NCI-H1417 (cell line): ENCODE measurements at regions not wholly inside any gene's neighbourhood (a gene's known extent, or its start where the extent isn't known, plus 50 kb on each side); places are given as distances from the start of the nearest gene placed in this dataset.
A peak's percentile ranks its signal among the peaks of the same experiment; 100 is the strongest.
"Not testable (repeated sequence)": the region's sequence is repeated elsewhere in the genome, so short reads cannot be mapped to it uniquely, and the experiment has no call there.

Experiments
- DNase-seq, 3 experiments: peaks; one replicate each; lab custom pipeline; 2025; lab: John Stamatoyannopoulos, UW

DNA sequence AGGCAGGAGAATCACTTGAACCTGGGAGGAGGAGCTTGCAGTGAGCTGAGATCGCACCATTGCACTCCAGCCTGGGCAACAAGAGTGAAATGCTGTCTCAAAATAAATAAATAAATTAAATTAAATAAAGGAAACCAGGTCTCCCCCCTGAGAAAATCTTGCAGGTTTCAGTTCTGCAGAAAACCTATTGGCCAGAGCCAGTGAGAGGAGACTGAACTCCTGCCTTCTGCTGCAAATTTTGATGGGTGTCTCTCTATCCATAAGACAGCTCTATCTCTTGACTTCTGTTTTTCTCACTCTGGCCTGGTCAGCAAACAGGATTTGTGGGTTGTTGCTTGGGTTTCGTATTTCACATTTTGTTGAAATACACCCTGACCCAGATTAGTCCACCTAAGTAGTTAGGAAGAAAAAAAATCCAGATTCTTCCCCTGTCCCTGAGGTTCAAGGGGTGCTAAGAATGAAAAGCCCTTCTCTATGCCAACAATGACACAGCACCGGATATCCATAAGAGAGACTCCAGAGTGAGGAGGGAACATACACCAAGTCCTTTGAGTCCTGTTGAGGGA, 86.7 kb upstream of the MAP4K4 start:
- DNase-seq: no peak

DNA sequence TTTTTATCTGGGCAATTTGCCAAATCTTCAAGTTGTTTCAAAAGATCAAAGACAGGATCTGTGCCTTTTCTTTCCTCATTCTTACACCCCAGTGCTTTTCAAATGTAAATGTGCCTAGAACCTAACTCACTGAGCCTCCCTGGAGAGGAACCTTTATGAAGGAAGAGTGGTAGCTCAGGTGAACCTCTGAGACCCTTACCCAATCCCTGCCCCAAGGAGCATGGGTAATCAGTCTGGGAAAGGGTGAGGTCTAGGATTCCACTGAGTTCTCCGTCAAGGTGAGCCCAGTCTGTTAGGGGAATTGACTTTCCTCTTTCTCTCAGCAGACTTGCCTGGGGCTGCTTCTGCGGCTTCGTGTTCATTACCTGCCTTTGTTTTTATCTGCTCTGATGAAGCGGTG, 88.1 kb upstream of the MAP4K4 start:
- DNase-seq: no peak

DNA sequence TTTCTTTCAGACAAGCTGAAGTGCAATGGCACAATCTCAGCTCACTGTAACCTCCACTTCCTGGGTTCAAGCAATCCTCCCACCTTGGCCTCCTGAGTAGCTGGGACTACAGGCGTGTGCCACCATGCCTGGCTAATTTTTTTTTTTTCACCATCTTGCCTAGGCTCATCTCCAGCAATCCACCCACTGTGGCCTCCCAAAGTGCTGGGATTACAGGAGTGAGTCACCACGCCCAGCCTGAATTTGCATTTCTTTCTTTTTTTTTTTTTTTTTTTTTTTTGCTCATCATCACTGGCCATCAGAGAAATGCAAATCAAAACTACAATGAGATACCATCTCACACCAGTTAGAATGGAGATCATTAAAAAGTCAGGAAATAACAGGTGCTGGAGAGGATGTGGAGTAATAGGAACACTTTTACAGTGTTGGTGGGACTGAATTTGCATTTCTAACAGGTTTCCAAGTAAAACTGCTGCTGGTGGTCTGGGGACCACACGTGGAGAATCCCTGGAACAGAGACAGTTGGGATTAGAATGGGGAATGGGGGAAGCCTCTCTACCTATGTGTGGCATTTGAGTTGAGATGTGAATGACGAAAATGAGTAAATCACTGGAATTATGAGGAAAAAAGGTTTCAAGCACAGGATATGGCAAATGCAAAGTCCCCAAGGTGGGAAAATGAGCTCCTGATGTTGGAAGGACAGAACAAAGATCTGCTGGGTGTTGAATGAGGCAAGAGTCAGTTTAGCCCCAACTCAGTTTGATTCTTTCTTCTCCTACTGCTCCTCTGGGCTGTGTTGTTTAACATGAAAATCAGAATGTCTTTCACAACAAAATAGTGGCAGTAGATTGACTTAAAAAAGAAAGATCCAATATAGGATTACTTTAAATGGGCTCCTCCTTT, 88.8 kb upstream of the MAP4K4 start:
- no peak for DNase-seq

DNA sequence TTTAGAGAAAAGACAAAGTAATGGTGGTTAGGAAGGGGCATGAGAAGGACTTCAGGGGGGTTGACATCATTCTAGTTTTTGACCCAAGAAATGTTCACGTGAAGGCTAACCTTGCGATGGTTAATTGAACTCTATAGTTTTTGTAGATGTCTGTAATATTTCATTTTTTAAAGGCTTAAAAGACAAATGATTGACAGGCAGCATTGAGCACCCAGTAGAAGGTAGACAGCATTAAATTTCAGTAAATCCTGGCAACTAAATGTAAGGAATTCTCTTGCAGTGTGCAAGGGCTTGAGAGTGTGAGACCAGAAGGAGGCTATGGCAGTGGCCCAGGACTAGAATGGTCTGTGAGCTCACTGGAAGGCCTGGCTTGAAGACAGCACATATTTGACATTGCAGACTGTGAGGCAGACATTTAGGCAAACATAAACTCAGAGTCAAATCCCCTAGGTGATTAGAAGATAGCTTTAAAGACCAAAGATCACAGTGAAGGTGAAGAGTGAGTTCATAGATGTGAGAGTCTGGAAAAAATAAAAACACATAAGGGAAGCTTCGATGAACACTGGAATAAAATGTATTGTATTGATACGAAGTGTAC, 100.1 kb upstream of the MAP4K4 start:
- DNase-seq: no peak

DNA sequence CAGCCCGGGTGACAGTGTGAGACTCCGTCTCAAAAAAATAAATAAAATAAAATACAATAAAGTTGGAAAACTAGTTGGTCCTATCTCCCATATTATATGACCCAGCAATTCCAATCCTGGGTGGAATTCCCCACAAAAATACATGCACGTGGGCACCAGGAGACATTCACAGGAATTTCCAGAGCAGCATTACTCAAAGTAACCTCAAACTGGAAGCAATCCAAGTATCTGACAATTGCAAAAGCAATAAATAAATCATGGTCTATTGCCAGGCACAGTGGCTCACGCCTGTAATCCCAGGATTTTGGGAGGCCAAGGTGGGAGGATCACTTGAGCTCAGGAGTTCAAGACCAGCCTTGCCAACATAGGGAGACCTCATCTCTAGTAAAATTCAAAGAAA, 101.2 kb upstream of the MAP4K4 start:
- DNase-seq: no peak

DNA sequence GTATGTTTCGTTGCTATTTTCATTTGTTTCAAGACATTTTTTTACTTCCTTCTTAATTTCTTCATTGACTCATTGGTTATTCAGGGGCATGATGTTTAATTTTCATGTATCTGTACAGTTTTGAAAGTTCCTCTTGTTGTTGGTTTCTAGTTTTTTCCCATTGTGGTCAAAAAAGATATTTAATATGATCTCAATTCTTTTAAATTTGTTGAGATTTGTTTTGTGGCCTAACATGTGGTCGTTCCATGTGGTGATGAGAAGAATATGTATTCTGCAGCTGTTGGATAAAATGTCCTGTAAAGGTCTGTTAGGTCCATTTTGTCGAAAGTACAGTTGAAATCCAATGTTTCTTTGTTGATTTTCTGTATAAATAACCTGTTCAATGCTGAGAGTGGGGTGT, 110.3 kb upstream of the MAP4K4 start:
- no peak for DNase-seq

DNA sequence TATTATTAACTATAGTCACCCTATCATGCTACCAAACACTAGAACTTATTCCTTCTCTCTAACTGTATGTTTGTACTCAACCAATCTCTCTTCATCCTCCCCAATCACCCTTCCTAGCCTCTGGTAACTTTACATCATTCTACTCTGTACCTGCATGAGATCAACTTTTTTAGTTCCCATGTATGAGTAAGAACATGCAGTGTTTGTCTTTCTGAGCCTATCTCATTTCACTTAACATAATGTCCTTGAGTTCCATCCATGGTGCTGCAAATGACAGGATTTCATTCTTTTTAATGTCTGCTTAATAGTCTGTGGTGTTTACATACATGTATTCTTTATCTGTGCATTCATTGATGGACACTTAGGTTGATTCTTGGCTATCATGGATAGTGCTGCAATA, 108.9 kb upstream of the RFX8 start:
- DNase-seq: no peak

DNA sequence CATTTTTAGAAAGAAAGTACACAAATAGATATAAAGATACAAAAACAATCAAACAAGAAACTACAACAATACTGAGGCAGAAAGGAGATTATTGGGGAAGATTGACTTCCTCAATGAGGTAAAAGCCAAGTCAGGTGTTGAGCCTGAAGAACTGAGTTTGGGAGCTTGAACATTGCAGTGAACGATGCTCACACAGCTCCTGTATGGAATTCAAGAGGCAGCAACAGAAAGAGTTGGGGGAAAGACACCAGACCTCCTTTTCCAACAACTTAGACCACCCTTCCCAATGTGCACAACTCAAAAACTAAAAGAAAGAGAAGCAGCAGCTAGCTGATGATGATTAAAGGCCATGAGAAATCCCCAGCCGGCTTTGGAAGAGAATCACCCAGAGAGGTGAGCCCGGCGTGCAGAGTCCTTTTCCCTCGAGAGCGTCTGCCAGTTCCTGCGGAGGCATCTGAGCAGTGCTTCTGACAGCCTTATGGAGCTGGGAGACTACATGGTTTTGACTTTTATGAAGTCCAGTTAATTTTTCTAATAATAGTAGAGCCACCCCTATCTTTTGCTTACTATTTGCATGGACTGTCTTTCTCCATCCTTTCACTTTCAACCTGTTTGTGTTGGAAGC, 106.9 kb upstream of the RFX8 start:
- no peak for DNase-seq

DNA sequence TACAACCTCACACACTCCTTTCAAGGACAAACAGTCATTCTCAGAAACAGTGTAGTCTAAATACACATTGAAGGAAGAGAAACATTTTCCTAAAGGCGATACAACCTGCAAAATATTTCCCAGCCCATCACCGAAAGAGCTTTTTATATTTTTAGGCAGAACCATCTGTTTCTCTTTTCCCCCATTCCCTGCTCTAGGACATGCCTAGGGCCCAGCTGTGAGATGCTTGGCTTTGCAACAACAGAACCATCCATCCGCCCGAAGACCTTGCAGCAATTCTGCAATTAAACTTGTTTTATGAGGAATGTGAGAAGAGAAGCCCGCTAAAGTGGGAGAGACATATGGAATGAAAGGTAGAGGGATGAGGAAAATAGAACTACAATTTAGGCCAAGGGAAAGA, 105.6 kb upstream of the RFX8 start:
- DNase-seq: no peak

DNA sequence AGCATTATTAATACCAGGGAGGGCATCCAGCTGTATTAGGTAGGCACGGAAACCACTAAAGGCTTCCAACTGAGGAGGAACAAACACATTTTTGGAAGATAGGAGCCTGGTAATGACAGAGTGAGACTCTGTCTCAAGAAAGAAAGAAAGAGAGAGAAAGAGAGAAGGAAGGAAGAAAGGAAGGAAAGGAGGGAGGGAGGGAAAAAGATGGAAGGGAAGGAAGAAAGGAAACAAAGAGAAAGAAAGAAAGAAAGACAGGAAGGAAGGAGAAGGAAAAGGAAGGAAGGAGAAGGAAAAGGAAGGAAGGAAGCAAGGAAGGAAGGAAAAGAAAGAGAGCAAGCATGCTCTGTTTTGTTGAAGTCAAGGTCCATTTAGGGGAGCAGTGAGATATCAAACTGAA, 103.8 kb upstream of the RFX8 start:
- no peak for DNase-seq

DNA sequence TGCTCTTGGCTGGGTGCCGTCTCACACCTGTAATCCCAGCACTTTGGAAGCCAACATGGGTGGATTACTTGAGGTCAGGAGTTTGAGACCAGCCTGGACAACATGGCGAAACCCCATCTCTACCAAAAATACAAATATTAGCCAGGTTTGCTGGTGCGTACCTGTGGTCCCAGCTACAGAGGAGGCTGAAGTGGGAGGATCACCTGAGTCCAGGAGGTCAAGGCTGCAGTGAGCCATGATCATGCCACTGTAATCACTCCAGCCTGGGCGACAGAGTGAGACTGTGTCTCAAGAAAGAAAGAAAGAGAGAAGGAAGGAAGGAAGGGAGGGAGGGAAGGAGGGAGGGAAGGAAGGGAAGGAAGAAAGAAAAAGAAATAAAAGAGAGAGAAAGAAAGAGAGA, 103.2 kb upstream of the RFX8 start:
- not testable (repeated sequence) for DNase-seq

DNA sequence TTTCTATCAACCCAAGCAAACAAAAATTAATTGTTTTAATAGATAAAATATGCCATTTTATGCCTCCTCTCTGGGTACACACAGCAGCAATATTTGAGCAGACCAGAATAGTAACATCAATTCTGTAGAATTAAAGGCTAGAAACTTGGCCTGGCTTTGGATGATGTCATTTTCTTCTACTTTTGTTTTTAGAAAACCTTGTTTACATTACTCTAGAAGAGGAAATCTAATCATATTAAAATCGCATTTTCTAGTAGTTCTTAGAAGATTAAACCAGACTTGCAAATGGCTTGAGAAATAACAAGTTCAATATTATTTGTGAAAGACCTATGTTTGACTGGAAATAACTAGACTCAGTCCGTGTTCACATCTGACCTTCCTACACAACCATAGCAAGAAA, 102.3 kb upstream of the RFX8 start:
- no peak for DNase-seq

DNA sequence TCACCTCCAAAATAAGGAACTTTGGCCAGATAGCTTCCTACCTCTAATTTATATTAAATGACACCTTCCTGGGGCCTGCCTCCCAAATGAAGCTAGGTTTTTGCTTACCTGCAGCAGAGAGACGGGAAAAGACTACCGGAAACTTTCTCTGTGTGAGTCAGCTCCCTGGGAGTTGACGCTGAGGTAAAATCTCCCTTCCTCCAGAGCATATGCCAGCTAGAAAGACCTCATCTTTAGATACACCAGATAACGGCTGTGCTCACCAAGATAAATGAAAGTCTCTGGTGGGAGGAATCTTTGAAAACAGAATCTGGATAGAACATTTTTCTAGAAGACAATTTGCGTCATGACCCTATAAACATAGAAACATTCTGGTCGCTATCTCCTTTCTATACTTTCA, 99.7 kb upstream of the RFX8 start:
- DNase-seq: no peak

DNA sequence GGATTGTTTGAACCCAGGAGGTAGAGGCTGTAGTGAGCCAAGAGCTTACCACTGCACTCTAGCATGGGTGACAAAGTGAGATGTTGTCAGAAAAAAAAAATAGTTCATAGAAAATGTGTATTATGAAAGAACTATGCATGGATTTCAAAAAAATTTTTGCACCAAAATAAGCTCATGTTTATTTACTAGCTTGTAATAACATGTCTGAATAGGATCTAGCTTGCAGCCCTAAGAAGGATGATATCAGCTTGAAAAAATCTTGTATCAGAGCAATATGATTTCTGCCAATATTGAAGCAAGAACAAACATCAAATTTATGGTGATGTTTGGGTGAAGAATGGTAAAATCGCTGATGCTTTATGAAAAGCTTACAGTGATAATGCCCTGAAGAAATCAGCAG, 97.0 kb upstream of the RFX8 start:
- DNase-seq: no peak

DNA sequence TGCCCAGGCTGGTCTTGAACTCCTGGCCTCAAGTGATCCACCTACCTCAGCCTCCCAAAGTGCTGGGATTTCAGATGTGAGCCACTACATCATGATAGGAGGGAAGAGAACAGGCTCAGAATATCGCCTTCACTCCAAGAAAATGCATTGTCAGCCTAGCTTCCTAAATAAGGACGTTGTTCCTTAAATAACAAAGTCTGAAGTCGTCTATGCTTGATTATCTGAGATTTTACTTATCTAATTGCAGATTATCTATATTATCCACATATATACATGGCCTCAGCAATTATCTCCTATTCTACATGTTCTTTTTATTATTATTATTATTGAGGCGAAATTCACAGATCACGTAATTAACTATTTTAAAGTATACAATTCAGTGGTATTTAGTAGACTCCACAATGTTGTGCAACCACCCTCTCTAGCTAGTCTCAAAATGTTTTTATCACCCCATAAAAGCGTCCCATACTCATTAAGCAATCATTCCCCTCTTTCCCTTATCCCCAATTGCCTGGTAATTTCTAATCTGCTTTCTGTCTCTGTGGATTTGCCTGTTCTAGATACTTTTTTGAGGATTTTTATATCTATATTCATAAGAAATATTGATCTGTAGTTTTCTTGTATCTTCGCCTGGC, 95.1 kb upstream of the RFX8 start:
- DNase-seq: no peak

DNA sequence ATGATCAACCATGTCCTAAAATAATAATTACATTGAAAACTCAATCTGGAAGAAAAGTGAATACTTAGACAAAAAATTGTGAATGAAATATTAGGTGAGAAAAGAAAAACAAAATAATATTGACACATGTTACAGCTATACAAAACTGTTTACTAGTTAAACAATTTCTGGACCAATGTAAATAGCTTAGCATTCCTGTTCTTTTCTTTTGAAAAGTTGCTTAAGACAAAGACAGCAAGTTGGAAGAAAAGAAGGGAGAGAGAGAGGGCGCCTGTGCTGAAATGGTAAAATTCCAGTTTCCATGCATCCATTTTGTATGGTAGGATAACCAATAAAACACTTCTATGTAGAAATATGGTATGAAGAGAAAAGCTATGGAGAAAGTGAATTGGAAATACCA, 94.1 kb upstream of the RFX8 start:
- no peak for DNase-seq

DNA sequence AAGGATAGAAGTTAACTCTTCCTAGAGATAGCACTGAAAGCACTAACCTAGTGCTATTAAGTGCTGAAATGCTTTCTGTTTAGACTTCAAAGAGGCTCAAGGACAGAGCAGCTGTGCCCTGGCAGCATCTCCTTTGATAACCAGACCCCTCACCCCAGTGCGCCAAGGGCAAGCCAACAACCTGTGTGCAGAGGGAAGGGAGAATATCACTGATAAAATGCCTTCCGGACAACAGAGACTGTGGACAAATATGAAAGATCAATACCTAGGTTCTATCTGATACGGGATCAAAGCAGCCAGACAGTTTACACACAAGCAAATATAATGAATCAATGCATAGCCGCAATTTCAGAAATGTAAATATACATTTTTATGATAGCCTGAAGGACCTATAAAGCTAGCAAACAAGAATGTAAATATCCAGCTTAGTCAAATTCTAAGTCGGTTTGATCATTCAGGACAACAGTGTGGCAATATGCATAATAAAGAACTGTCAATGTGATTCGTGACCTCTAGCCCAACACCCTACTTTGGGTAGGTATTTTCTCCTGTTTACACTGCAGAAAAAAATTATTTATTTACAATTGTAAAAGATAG, 91.8 kb upstream of the RFX8 start:
- DNase-seq: peak in 1 of 3 experiments; percentile 1

DNA sequence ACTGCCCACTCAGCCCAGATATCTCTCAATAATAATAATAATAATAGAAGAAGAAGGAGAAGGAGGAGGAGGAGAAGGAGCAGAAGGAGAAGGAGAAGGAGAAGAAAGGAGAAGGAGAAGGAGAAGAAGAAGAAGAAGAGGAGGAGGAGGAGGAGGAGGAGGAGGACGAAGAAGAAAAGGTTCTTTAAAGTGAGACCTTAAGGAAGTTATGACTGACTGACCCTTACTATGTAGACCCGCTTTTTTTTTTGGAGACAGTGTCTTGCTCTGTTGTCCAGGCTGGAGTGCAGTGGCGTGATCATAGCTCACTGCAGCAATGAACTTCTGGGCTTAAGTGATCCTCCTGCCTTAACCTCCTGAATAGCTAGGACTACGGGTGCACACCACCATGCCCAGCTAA, 88.9 kb upstream of the RFX8 start:
- DNase-seq: no peak

DNA sequence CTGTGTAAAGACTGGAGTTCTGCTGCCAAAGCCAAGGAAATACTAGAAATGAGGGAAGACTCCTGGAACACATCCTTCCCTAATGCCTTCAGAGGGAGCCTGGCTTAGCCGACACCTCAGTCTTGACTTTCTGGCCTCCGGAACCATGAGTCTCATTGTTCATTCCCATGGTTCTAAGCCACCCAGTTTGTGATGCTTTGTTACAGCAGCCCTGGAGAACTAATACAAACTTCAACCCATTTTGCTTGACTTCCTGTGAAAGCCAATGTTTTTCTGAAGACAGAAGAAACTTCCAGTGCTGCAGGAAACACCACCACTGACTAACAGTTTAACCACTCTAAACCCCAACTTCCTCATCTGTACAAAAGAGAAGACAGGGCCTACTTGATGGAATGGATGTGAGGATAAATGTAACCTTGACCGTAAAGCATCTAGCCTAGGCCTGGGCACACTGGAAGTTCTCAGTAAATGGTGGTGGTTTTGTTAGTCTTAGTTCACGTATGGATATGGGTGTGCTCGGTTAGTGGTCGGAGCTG, 85.9 kb upstream of the RFX8 start:
- DNase-seq: no peak

DNA sequence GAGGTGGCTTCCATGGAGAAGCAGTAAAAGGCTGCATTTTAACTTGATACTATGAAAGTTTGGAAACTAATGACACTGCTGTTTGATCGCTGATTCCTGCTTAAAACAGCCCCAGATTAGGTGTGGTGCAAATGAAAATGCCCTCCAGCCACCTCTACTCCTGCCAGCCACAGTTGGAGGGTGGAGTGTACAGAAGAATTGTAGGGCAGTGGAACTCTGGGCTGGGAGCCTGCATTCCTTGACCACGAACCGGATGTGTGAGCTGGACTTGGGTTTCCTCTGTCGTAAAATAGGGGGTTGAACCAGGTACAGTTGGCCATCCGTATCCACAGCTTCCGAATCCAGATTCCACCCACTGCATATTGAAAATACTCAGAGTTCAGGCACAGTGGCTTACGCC, 84.6 kb upstream of the RFX8 start:
- no peak for DNase-seq

DNA sequence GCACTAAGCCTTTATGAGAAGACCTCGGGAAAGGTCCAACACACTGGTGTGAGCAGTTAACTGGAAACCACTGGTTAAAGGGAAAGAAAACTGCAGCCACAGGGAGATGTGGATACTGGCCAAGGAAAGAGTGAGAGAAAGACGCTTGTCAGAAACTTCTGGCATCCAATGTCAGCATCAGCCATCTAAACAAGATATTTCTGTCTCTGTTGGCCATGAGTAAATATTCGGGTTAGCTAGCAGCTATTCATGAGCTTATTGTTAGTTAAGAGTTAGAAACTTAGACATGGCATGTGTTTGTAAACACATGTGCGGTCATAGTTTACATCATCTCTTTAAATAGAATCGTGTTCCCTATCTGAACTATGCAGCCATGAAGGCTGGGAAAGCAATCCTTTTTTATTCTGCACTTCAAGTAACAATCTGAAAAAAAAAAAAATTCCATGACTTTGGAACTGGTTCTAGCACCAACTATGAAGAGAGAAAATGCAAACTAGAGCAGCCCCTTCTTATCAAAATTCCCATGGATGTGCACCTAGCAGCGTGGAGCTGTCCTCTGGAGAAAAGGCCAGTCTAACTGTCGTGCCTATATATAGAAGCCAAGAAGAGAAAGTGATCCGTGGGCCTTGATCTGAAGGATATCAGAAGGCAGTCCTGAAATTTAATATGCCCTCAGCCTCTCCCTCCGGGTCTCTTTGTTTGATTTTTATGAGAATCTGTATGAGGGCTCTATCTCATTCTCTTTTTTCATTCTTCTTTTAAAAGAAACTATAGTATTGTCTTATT, 84.0 kb upstream of the RFX8 start:
- no peak for DNase-seq
